ENCODE measurements at regions not wholly inside any gene's neighbourhood (a gene's known extent, or its start where the extent isn't known, plus 50 kb on each side); places are given as distances from the start of the nearest gene placed in this dataset.
"Not testable (repeated sequence)": the region's sequence is repeated elsewhere in the genome, so short reads cannot be mapped to it uniquely, and the experiment has no call there.

GRCh38 chr18:61676773-61677434 is 215.9 kb downstream of the RNF152 start:
- no peak for DNase-seq (ENCODE audit: low read depth, low spot score)

GRCh38 chr18:61669320-61669719 is 223.5 kb downstream of the RNF152 start:
- DNase-seq (ENCODE audit: low read depth, low spot score): no peak

GRCh38 chr18:61666876-61667590 is 225.8 kb downstream of the RNF152 start:
- DNase-seq (ENCODE audit: low read depth, low spot score): no peak

- DNase-seq (ENCODE audit: low read depth, low spot score): no peak
Observed at GRCh38 chr18:61664419-61665084, 228.3 kb downstream of the RNF152 start.

GRCh38 chr18:61662726-61663125 is 230.1 kb downstream of the RNF152 start:
- DNase-seq (ENCODE audit: low read depth, low spot score): no peak

GRCh38 chr18:61658431-61658830 is 234.4 kb downstream of the RNF152 start:
- DNase-seq (ENCODE audit: low read depth, low spot score): no peak

GRCh38 chr18:61657066-61657732 is 235.6 kb downstream of the RNF152 start:
- DNase-seq (ENCODE audit: low read depth, low spot score): no peak

- DNase-seq (ENCODE audit: low read depth, low spot score): no peak
Observed at GRCh38 chr18:61655630-61656029, 237.2 kb downstream of the RNF152 start.

GRCh38 chr18:61653823-61654551 is 238.8 kb downstream of the RNF152 start:
- DNase-seq (ENCODE audit: low read depth, low spot score): no peak

- peak; percentile 21 for DNase-seq (ENCODE audit: low read depth, low spot score)
Observed at GRCh38 chr18:61651880-61652268, 240.9 kb downstream of the RNF152 start.

GRCh38 chr18:61651145-61651879 is 241.5 kb downstream of the RNF152 start:
- no peak for DNase-seq (ENCODE audit: low read depth, low spot score)

GRCh38 chr18:61643884-61644647 is 248.7 kb downstream of the RNF152 start:
- no peak for DNase-seq (ENCODE audit: low read depth, low spot score)

GRCh38 chr18:61639886-61640285 is 252.9 kb downstream of the RNF152 start:
- DNase-seq (ENCODE audit: low read depth, low spot score): no peak

GRCh38 chr18:61637905-61638595 is 254.8 kb downstream of the RNF152 start:
- DNase-seq (ENCODE audit: low read depth, low spot score): no peak

- DNase-seq (ENCODE audit: low read depth, low spot score): no peak
Observed at GRCh38 chr18:61637319-61637718, 255.5 kb downstream of the RNF152 start.

GRCh38 chr18:61635901-61636528 is 256.8 kb downstream of the RNF152 start:
- DNase-seq (ENCODE audit: low read depth, low spot score): peak; percentile 33

GRCh38 chr18:61628085-61628484 is 264.7 kb downstream of the RNF152 start:
- no peak for DNase-seq (ENCODE audit: low read depth, low spot score)

GRCh38 chr18:61624631-61625030 is 268.2 kb downstream of the RNF152 start:
- not testable (repeated sequence) for DNase-seq (ENCODE audit: low read depth, low spot score)

- no peak for DNase-seq (ENCODE audit: low read depth, low spot score)
Observed at GRCh38 chr18:61619783-61620182, 273.0 kb downstream of the RNF152 start.
